ENCODE measurements at regions not wholly inside any gene's neighbourhood (a gene's known extent, or its start where the extent isn't known, plus 50 kb on each side); places are given as distances from the start of the nearest gene placed in this dataset.

DNA sequence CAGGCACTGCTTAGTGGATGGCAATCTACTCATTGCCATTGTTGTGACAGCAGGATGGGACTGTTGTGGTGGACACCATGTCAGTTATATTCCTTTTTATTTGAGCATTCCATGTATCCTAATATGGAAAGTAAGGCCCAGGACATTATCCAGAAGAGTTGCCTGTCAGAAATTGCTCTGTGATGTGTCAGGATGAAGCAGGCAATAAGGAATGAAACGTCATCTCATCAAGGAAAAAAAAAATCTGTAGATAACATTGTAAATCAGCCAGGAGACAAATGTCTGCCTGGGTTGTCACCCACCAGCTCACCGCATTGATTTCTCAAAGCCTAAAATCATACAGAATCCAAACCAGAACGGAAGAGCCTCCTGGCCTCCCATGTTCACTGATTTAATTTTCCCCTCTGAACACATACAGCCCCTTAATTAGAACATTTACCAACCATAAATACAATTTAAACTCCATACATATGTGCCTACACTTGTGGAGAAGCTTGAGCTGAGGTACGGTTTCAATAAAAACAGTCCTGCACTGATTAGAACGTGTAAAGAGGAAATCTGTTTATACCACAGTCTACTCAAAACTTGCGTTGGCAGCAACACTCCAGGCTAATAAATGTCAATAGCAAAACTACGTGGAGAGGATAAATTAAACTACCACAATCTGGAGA, 73.9 kb downstream of the FOXD1 start:
- no peak for DNase-seq (ENCODE audit: low read depth in 2 of 2)

- DNase-seq (ENCODE audit: low read depth in 2 of 2), result no peak
Measured at GRCh38 chr5:73373814-73374510, 74.6 kb downstream of the FOXD1 start.

DNA sequence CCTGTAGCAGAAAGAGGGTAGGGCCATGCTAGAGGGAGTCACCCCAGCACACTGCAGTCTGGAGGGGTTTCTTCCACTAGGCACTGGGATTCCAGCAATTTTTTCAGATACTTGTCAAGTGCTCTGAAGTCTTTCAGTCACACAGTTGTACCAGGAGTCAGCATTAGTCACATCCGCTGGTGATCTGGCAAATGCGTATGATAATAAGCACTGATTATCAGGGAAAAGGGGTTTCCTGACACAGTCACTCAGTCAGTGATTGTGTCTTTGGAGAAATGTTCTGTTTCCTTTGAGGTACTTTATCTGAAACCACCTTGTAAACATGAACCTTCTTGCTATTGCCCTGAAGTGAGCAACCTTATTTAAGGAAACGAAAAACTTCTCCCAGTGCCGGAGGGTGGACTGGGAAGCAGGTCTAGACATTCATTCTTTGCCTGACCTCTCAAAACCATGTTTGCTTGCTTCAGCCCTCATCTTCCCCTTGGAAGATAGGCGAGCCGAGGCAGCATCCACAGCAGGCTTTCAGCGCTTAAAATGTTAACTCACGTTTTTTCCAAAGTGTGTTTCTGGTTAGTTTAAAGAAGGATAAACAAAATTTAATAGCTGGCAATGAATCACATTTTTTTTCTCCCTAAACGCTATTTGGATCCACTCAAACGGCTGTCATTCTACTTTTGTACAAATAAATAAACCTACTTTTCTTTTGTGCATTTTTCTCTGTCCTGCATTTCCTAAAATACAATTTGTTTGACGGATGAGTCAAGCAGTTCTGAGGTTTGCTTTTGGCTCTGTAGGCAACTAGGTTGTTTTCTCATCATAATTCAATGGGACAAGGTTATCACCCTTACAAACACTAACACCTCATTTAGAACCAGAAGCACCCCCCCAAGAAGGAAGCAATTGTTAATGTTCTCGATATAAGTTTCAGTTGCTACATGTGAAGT, 77.7 kb downstream of the FOXD1 start:
- no peak for DNase-seq (ENCODE audit: low read depth in 2 of 2)

- no peak for DNase-seq (ENCODE audit: low read depth in 2 of 2)
Measured at GRCh38 chr5:73370095-73370494, 78.5 kb downstream of the FOXD1 start.

GRCh38 chr5:73369278-73369677, 79.3 kb downstream of the FOXD1 start:
- DNase-seq (ENCODE audit: low read depth in 2 of 2), result no peak

GRCh38 chr5:73367650-73368049, 80.9 kb downstream of the FOXD1 start:
- no peak for DNase-seq (ENCODE audit: low read depth in 2 of 2)

DNA sequence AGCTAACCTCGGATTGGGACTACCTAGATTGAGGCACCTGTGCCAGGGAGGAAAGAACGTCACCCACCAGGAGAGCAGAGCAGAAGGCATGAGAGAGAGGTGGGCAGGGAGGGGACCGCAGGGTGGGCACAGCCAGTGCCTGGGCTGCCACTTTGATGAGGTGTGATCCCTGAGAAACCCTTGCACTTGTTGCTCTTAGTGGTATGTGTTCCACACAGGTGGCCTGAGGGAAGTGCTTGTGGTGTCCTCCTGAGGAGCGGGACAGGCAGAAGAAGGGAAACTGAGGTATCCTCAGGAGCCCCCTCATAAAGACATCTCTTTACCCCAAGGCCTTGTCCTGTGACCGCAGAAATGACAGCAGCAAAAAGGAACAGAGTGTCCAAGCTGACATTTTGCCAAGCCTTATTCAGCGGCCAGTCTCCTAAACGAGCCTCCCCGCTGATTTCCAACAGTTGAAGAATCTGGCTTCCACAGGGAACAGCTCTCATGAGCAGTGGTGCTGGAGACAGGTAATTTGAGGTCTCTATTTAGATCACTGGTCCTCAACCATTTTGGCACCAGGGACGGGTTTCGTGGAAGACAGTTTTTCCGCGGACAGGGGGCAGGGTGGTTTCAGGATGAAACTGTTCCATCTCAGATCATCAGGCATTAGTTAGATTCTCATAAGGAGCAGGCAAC, 82.4 kb downstream of the FOXD1 start:
- no peak for DNase-seq (ENCODE audit: low read depth in 2 of 2)

- no peak for DNase-seq (ENCODE audit: low read depth in 2 of 2)
Measured at GRCh38 chr5:73365301-73365853, 83.2 kb downstream of the FOXD1 start.

DNA sequence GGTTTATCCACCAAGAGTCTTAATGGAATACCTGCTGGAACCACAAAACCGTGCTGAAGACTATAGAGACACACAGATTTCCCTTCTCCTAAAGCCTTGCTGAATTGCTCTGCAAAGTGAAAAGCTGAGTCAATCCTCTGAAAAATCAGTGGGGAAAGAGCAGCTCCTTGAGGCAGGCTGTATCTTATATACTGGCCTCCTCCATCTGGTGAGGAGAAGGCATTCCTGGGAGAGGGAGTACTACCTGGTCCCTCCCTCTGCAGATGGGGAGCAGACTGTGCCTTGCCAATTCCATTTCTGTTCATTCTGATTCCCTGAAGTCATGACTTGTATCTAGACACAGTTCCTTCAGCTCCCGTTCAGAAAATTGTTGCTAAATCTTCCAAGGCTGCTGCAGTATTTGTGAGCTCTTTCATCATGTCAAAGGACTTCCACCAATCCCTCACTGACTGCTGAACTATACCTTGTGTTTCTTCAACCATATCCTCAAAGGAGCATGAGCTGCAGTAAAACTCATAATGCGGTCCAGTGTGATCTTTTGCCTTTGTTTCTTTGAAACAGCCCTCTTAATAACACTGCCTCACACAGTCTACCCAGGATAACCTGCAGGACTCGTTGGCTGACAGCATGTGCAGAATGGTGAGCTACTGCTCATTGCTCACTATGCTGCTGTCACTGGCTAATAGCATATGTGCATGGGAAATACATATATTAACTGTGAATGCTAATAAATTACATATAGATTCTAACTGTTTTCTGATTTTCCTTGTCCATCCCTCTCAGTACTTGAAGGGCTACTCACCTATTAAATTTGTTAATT, 84.5 kb downstream of the FOXD1 start:
- no peak for DNase-seq (ENCODE audit: low read depth in 2 of 2)

DNA sequence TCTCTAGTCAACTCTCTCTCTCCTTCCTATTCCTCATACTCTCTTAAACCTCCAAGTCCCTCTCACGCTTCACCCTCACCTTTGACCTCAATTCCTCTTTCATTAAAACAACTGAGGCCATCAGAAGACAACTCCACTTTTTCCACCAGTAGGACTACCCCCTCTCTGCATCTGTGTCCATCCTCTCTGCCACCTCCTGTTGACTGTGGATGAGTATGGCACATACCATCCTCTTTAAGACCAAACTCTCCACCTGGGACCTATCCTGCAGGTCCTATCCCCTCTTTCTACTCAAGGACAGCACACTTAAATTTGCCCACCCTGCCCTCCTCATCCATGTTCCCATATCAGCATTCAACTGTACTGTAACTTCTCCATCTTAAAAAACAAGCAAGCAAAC, 89.2 kb downstream of the FOXD1 start:
- DNase-seq (ENCODE audit: low read depth in 2 of 2), result no peak

- no peak for DNase-seq (ENCODE audit: low read depth in 2 of 2)
Measured at GRCh38 chr5:73358366-73358765, 90.2 kb downstream of the FOXD1 start.

DNA sequence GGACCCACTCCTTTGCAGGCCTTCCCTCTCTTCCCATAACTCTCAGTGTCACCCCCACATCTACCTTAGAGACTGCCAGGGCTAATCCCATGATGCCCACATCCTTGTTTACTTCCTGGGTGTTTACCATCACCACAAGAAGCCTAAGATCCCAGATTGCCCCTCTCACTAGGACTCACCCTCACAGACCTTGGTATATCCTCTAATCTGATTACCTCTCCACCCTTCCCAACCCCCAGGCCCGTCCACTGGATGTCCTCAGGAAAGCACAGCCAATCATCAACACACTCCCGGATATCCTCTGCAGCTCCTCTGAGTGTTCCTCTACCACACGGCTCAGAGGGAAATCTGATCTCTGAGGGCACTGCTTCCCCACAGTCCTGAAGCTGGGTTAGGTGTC, 91.0 kb downstream of the FOXD1 start:
- DNase-seq (ENCODE audit: low read depth in 2 of 2), result no peak

- no peak for DNase-seq (ENCODE audit: low read depth in 2 of 2)
Measured at GRCh38 chr5:73355108-73355507, 93.5 kb downstream of the FOXD1 start.

GRCh38 chr5:73354406-73354805, 94.2 kb downstream of the FOXD1 start:
- no peak for DNase-seq (ENCODE audit: low read depth in 2 of 2)

- DNase-seq (ENCODE audit: low read depth in 2 of 2), result no peak
Measured at GRCh38 chr5:73352649-73353230, 95.8 kb downstream of the FOXD1 start.

DNA sequence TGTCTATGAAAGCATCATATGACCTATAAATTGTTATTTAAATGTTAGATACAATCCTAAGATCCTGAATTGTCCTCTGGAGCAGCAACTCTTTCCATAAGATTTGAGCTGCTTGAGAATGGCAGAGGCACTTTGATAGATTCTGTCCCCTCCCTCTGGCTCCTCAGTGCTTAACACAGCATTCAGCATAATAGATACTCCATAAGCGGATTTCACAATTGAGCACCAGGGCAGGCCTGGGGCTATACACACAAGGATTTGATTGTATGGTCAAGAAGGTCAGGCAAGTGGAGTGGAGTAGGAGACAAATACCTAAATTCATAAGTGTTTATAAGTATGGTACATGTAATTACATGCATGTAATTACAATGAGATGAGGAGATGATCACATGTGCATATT, 96.3 kb downstream of the FOXD1 start:
- no peak for DNase-seq (ENCODE audit: low read depth in 2 of 2)

GRCh38 chr5:73351593-73351992, 97.0 kb downstream of the FOXD1 start:
- DNase-seq (ENCODE audit: low read depth in 2 of 2), result no peak

GRCh38 chr5:73346878-73347408, 101.6 kb downstream of the FOXD1 start:
- DNase-seq (ENCODE audit: low read depth in 2 of 2), result no peak

DNA sequence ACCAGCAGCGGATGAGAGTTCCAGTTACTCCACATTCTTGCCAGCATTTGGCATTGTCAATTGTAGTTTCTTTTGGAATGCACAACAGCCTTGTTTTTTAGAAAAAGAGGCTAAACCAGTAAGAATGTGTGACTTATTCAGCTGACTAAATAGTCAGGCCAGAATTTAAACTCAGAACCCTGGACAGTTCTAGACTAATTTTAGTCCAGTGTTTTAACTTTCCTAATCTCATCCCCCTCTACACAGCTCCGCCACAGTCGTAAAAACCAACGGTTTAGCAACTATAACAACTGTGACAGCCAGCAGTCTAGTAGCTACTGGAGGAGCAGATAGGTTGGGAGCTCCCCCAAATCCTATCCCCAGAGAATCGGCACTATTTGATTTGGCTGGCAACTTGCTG, 103.7 kb downstream of the FOXD1 start:
- no peak for DNase-seq (ENCODE audit: low read depth in 2 of 2)

GRCh38 chr5:73339711-73340110, 108.9 kb downstream of the FOXD1 start:
- no peak for DNase-seq (ENCODE audit: low read depth in 2 of 2)

All from stimulated activated CD8-positive, alpha-beta memory T cell treated with anti-CD3 and anti-CD28 coated beads, Interleukin-15, amount 100 ng/mL, for 48 hours (primary cell).